KMS-11 (cell line): ENCODE measurements at regions not wholly inside any gene's neighbourhood (a gene's known extent, or its start where the extent isn't known, plus 50 kb on each side); places are given as distances from the start of the nearest gene placed in this dataset.

Experiments
- H2AFZ ChIP-seq: fragments of 200-600 bp; sonication (generic); 2 replicates; pipeline ENCODE4 v1.6.1; 2016; ENCODE audit warnings: antibody characterized with exemption, mixed run types, low read depth
- H3K27ac ChIP-seq: fragments of 200-600 bp; sonication (generic); 2 replicates; pipeline ENCODE4 v1.6.1; 2016; ENCODE audit warnings: mild to moderate bottlenecking, mixed run types
- H3K27me3 ChIP-seq: fragments of 200-600 bp; sonication (generic); 2 replicates; pipeline ENCODE4 v1.6.1; 2017; ENCODE audit warnings: mild to moderate bottlenecking, low read depth, mixed run types, moderate library complexity; ENCODE audit not compliant: insufficient read depth
- H3K36me3 ChIP-seq: fragments of 200-600 bp; sonication (generic); 2 replicates; pipeline ENCODE4 v1.6.1; 2017; ENCODE audit warnings: mild to moderate bottlenecking, mixed run types; ENCODE audit not compliant: insufficient read depth
- H3K4me1 ChIP-seq: fragments of 200-600 bp; sonication (generic); 2 replicates; pipeline ENCODE4 v1.6.1; 2016; ENCODE audit warnings: mild to moderate bottlenecking, low read depth, mixed run types; ENCODE audit not compliant: poor library complexity, severe bottlenecking
- H3K4me2 ChIP-seq: fragments of 200-600 bp; sonication (generic); 2 replicates; pipeline ENCODE4 v1.7.0; 2016; ENCODE audit warnings: mild to moderate bottlenecking, mixed run types
- H3K4me3 ChIP-seq: fragments of 200-600 bp; sonication (generic); IDR thresholded peaks from 2 replicates; pipeline ENCODE4 v1.6.1; 2017; ENCODE audit warnings: low read depth, low read length, mixed read lengths; ENCODE audit not compliant: insufficient read depth
- H3K79me2 ChIP-seq: fragments of 200-600 bp; sonication (generic); 2 replicates; pipeline ENCODE4 v1.6.1; 2016; ENCODE audit warnings: low read depth, mixed run types; ENCODE audit not compliant: insufficient read depth
- H3K9ac ChIP-seq: fragments of 200-600 bp; sonication (generic); 2 replicates; pipeline ENCODE4 v1.6.1; 2016; ENCODE audit warnings: mild to moderate bottlenecking, mixed run types
- H4K20me1 ChIP-seq: fragments of 200-600 bp; sonication (generic); 2 replicates; pipeline ENCODE4 v1.6.1; 2016; ENCODE audit warnings: mild to moderate bottlenecking, mixed run types; ENCODE audit not compliant: insufficient read depth
- CTCF ChIP-seq: fragments of 200-600 bp; sonication (generic); conservative IDR thresholded peaks from 2 replicates; pipeline ENCODE4 v1.6.1; 2017; ENCODE audit warnings: low read depth, mild to moderate bottlenecking, antibody characterized with exemption, low read length, moderate library complexity, mixed read lengths

GRCh38 chr6:74755778-74756177 is 450.1 kb downstream of the COL12A1 start:
- no peaks in the 10 kb centered on the region for H3K79me2 ChIP-seq
- no peak overlapping the region for H2AFZ ChIP-seq
- no peak overlapping the region for H3K4me2 ChIP-seq
- H3K4me3 ChIP-seq, result no peak overlapping the region
- H3K27ac ChIP-seq, result no peak overlapping the region
- H3K9ac ChIP-seq, result no peak overlapping the region
- no peak for TF ChIP-seq CTCF
- H3K27me3 ChIP-seq, result no peaks in the 10 kb centered on the region
- H3K4me1 ChIP-seq, result no peaks in the 10 kb centered on the region
- H4K20me1 ChIP-seq, result no peaks in the 10 kb centered on the region
- no peaks in the 10 kb centered on the region for H3K36me3 ChIP-seq

- Histone ChIP-seq H3K27me3 (no peaks in the 10 kb centered on the region), H3K79me2 (no peaks in the 10 kb centered on the region), H4K20me1 (no peaks in the 10 kb centered on the region), H3K4me1 (no peaks in the 10 kb centered on the region), H3K4me2 (no peak overlapping the region), H2AFZ (no peak overlapping the region), H3K9ac (no peak overlapping the region), H3K27ac (no peak overlapping the region), H3K36me3 (no peaks in the 10 kb centered on the region), H3K4me3 (no peak overlapping the region)
- TF ChIP-seq CTCF, result no peak
Observed at GRCh38 chr6:74755196-74755595, 450.7 kb downstream of the COL12A1 start.

- no peak for TF ChIP-seq CTCF
- Histone ChIP-seq H3K9ac (no peak overlapping the region), H4K20me1 (no peaks in the 10 kb centered on the region), H3K27me3 (no peaks in the 10 kb centered on the region), H2AFZ (no peak overlapping the region), H3K4me1 (no peaks in the 10 kb centered on the region), H3K4me3 (no peak overlapping the region), H3K79me2 (no peaks in the 10 kb centered on the region), H3K36me3 (no peaks in the 10 kb centered on the region), H3K27ac (no peak overlapping the region), H3K4me2 (no peak overlapping the region)
Observed at GRCh38 chr6:74753883-74754600, 451.8 kb downstream of the COL12A1 start.

GRCh38 chr6:74752303-74752702 is 453.6 kb downstream of the COL12A1 start:
- H3K79me2 ChIP-seq, result no peaks in the 10 kb centered on the region
- no peaks in the 10 kb centered on the region for H3K36me3 ChIP-seq
- H3K27me3 ChIP-seq, result no peaks in the 10 kb centered on the region
- no peak for TF ChIP-seq CTCF
- H3K4me2 ChIP-seq, result no peak overlapping the region
- H4K20me1 ChIP-seq, result no peaks in the 10 kb centered on the region
- H2AFZ ChIP-seq, result no peak overlapping the region
- no peak overlapping the region for H3K27ac ChIP-seq
- H3K9ac ChIP-seq, result no peak overlapping the region
- no peak overlapping the region for H3K4me3 ChIP-seq
- H3K4me1 ChIP-seq, result no peaks in the 10 kb centered on the region
